A549 (cell line): ENCODE measurements at regions not wholly inside any gene's neighbourhood (a gene's known extent, or its start where the extent isn't known, plus 50 kb on each side); places are given as distances from the start of the nearest gene placed in this dataset.

Experiments used
- BCL3 ChIP-seq: fragments of >200 bp; sonication (Bioruptor Twin); formaldehyde crosslinking; IDR thresholded peaks from 3 replicates; pipeline ENCODE4 v1.6.1; 2016
- CTCF ChIP-seq: fragments of >200 bp; sonication (Bioruptor Twin); formaldehyde crosslinking; IDR thresholded peaks from 3 replicates; pipeline ENCODE4 v1.5.1; 2016
- KDM1A ChIP-seq: fragments of 200-600 bp; sonication (generic); IDR thresholded peaks from 2 replicates; pipeline ENCODE4 v1.6.1; 2016; ENCODE audit warnings: low read depth, mild to moderate bottlenecking
- MAX ChIP-seq: IDR thresholded peaks from 2 replicates; pipeline ENCODE4 v1.6.1; 2012
- NPAS2 ChIP-seq: fragments of 250-450 bp; sonication (Bioruptor Pico); IDR thresholded peaks from 2 replicates; pipeline ENCODE4 v1.8.0; 2022; ENCODE audit warnings: mild to moderate bottlenecking, moderate library complexity, borderline replicate concordance
- RNF2 ChIP-seq: fragments of 200-600 bp; sonication (generic); IDR thresholded peaks from 2 replicates; pipeline ENCODE4 v1.6.1; 2016; ENCODE audit warnings: low read depth, mild to moderate bottlenecking, antibody characterized with exemption, moderate library complexity, borderline replicate concordance

GRCh38 chr4:84260495-84260894 lies 238.6 kb downstream of the NKX6-1 start:
- no peak for TF ChIP-seq CTCF
- TF ChIP-seq MAX = no peak
- TF ChIP-seq KDM1A = no peak
- TF ChIP-seq BCL3 = no peak
- TF ChIP-seq RNF2 = no peak
- TF ChIP-seq NPAS2 (CRISPR knock-in tag) = no peak
